GM18951 (cell line): ENCODE measurements at regions not wholly inside any gene's neighbourhood (a gene's known extent, or its start where the extent isn't known, plus 50 kb on each side); places are given as distances from the start of the nearest gene placed in this dataset.

Experiments
- POLR2A ChIP-seq: IDR thresholded peaks from 4 replicates; pipeline ENCODE4 v1.6.1; 2011; ENCODE audit warnings: mild to moderate bottlenecking; ENCODE audit not compliant: insufficient read length, insufficient read depth; ENCODE audit errors: extremely low read depth
- in situ Hi-C: fragments of 300-500 bp; cut with MboI; formaldehyde crosslinking; loops from one replicate; pipeline ENCODE4 v1.12.0; 2022; ENCODE audit warnings: low sequenced_read_pairs, mixed read lengths, inconsistent platforms; ENCODE audit not compliant: unreplicated experiment

DNA sequence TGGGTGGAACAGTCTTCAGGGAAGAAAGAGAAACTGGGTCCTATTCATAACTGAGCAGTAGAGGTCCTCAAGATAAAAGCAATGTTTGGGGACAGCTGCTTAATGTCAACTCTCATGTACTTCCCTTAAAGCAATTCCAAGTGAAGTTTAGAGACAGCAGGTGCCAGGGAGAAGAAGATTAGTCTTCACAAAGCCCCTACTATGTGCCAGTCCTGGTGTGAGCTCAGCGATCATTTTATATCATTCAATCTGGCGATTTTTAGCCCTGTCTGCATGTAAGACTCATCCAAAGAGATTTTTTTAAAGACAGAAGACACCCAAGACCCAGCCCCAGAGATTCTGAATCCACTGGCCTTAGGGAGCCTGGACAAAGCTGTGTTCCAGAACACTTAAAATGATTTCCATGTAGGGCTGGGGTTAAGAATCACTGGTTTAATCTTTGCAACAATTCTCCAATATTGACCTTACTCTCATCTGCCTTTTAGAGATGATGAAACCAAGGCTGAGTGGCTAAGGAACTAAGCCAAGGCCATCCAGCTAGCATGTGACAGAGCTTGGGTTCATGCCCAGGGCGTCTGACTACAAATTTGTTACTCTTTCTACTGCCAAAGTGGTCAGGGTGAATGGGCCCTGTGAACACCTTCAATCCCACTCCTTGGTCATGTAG lies 404.5 kb upstream of the TBX3 start:
- in situ Hi-C loops = no loop called here
- TF ChIP-seq POLR2A = no peak

DNA sequence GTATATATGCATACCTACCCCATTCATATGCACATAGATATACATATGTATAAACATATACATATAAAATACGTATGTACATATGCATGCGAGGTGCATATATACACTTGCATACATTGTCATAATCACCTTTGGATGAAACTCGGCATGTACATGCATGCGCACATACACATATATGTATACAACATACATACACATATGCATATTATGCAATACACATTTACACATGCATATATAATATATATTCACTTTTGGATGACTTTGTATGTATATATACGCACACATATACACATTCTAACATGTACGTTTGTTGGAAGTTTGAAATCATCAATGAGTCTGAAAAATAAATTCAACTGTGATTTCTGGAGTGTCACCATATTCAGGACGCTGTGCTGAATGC lies 401.6 kb upstream of the TBX3 start:
- in situ Hi-C loops = no loop called here
- TF ChIP-seq POLR2A = no peak

- TF ChIP-seq POLR2A = no peak
- in situ Hi-C loops = no loop called here
These were observed 395.8 kb upstream of the TBX3 start for GRCh38 chr12:115079760-115080159.

DNA sequence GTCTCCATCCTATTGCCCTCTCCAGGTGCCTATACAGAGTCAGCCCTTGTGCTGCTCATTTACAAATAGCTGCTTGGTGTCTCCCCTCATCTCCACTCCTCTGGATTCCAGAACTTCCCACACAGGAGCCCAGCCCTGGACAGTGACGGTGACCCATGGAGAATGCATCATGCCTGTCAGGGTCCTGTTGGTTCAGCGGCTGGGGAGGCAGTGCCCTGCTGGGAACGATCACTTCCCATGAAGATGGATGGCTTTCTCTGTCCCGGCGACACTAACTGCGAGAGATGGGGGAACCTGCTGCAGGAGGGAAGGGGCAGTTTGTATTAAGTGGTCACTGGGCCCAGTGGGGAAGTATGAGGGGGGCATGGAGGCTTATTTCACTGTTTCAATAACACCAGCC lies 395.0 kb upstream of the TBX3 start:
- TF ChIP-seq POLR2A = no peak
- in situ Hi-C loops = no loop called here

DNA sequence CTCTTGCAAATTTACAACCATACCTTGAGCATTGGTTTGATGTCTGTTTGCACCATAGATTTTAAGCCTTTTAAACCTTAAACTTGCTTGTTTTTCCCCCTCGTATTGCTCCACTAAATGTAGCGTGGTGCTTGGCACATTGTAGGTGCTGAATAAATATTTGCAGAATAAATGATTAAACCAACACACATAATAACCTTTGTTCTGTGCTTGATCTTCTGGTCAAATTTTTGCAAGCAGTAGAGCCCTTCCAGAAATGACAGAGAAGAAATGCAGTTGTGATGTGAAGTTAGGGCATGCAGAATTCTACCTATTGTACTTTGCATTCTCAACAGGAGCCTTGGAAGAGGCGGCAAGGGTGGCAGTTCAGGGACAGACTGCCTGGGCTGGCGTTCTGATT lies 394.4 kb upstream of the TBX3 start:
- no peak for TF ChIP-seq POLR2A
- in situ Hi-C loops = no loop called here

DNA sequence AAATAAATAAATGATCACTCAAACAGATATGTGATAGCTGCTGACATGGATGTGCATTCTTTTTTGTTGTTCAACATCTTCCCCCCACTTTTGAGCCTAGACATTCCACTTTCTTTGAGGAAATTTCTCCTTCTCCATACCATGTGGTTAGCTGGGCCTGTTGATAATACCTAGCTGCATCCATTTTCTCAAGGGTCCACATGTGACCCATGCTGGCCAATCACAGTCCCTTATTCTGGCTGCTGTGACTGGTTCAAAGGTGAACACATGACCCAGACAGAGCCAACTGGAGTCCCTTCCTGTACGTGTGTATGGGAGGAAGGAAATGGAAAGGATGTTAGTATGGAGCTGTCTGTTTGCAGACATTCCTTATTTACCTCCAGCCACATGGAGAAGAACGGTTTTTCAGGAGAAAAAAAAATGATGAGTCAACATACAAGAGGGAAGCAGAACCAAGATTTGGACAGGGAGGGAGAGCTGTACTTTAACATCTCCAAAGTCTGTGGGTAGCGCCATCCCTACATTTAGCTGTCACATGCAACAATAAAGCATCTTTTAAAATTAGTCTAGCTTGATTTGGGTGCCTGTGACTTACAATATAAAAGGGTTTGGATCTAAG lies 391.7 kb upstream of the TBX3 start:
- in situ Hi-C loops = no loop called here

GRCh38 chr12:115074617-115075016 lies 390.6 kb upstream of the TBX3 start:
- in situ Hi-C loops = no loop called here

More for the DNA sequence above, 391.7 kb upstream of the TBX3 start:
- no peak for TF ChIP-seq POLR2A

GRCh38 chr12:115072712-115073111 lies 388.7 kb upstream of the TBX3 start:
- no peak for TF ChIP-seq POLR2A

More at GRCh38 chr12:115074617-115075016, 390.6 kb upstream of the TBX3 start:
- no peak for TF ChIP-seq POLR2A

GRCh38 chr12:115070313-115070712 lies 386.3 kb upstream of the TBX3 start:
- in situ Hi-C loops = no loop called here
- no peak for TF ChIP-seq POLR2A

More at GRCh38 chr12:115072712-115073111, 388.7 kb upstream of the TBX3 start:
- in situ Hi-C loops = no loop called here

DNA sequence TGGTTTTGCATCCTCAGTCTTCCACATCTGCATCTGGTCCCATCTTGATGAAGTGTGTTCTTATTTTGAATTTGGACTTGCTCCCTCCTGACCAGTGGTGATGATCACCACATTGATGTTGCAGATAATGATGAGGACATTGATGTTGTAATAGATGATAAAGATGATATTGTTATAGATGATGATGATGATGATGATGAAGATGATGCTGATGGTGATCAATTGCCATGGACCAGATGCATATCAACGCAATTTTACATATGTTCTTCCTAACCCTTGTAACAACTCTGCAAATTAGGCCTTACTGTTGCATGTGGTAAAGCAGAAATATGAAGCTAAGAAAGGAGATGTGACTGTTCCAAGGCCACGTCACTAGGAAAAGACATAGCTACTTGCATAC lies 380.3 kb upstream of the TBX3 start:
- in situ Hi-C loops = no loop called here
- TF ChIP-seq POLR2A = no peak

- in situ Hi-C loops = no loop called here
These were observed 378.8 kb upstream of the TBX3 start for GRCh38 chr12:115062741-115063140.

DNA sequence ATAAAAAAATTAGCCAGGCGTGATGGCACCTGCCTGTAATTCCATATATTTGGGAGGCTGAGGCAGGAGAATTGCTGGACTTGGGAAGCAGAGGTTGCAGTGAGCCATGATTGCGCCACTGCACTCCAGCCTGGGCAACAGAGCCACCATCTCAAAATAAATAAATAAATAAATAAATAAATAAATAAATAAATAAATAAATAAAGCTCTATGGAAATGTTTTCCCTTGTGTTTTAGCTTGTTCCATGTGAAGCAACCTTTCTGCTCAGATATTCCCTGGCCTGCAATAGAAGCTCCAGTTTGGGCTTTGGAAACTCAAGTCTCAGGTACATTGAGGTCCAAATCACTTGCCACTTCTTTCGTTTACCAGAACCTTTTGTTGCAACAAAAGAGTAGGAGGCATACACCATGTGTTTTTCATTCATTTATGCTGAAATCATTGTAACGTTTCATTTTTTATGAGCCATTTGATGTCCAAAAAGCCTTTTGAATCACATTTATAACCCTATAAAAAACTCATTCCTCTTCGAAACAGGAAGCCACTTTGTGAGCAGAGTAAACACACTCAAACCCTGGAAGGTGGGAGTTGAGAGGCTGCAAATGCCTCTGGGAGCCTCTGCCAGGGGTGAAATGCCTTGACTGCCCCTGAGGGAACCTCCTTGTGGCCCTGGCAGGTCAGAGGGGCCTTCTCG lies 376.6 kb upstream of the TBX3 start:
- no peak for TF ChIP-seq POLR2A
- in situ Hi-C loops = no loop called here

More at GRCh38 chr12:115062741-115063140, 378.8 kb upstream of the TBX3 start:
- TF ChIP-seq POLR2A = no peak

DNA sequence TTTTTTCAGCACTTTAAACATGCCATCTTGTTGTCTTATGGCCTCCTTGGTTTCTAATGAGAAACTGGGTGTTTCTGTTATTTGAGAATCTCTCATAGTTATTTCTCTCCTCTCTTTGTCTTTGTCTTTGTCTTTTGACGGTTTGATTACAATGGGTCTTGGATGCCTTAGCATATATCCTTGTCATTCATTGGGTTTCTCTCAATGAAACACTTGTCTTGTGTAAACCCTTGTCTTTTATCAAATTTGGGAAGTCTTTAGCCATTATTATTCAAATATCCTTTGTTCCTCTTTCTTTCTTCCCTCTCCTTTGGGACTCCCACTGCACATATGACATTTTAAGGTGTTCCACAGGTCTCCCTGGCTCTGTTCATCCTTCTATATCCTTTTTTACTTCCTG lies 373.5 kb upstream of the TBX3 start:
- TF ChIP-seq POLR2A = no peak
- in situ Hi-C loops = no loop called here

DNA sequence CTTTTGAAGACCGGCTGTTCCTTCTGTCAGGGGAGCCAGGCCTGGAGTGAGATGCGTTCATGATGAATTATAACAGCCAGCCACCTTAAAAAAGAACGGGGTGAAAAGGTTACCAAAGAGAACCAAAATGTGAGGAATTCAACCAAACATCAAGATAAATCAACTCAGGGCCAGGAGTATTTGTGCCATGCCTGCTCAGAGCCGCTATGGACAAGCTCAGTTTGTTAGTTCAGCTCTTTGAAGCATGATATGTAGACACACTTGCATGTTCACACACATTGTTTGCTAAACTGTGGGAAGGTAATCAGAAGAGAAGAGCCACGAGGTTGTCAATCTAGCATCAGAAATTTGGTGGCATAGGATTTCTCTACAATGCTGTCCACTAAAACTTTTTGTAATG lies 367.4 kb upstream of the TBX3 start:
- no peak for TF ChIP-seq POLR2A
- in situ Hi-C loops = no loop called here
